Heart left ventricle (tissue), 16 donors: ENCODE measurements at regions not wholly inside any gene's neighbourhood (a gene's known extent, or its start where the extent isn't known, plus 50 kb on each side); places are given as distances from the start of the nearest gene placed in this dataset.

ENCODE experiments used
- ATAC-seq, 4 donors: fragments of 200-7000 bp; cut with Tn5 transposase; one replicate each; pipeline ENCODE4 v1.9.1; 2020 to 2022; ENCODE audit warnings: moderate library complexity in 4 of 4, mild to moderate bottlenecking in 3 of 4, moderate number of reproducible peaks in 1 of 4
- DNase-seq, 5 donors: peaks; one replicate each; pipeline ENCODE4 v3.0.0-alpha.2; 2020
- H3K27ac ChIP-seq, 12 donors: fragments of 200-600 bp; sonication (generic) in 4 of 12; one replicate each; pipeline versions ENCODE4 v1.5.0 to v1.8.0; 2016 to 2022; ENCODE audit warnings: mild to moderate bottlenecking in 2 of 12
- H3K27me3 ChIP-seq, 9 donors: fragments of 200-600 bp; sonication (generic) in 2 of 9; one replicate each; pipeline versions ENCODE4 v1.5.1 to v1.8.0; 2016 to 2022; ENCODE audit warnings: mild to moderate bottlenecking in 3 of 9
- H3K36me3 ChIP-seq, 9 donors: fragments of 200-600 bp; sonication (generic) in 2 of 9; one replicate each; pipeline versions ENCODE4 v1.5.0 to v1.8.0; 2018 to 2022; ENCODE audit warnings: mild to moderate bottlenecking in 2 of 9
- H3K4me1 ChIP-seq, 12 donors: fragments of 200-600 bp; sonication (generic) in 4 of 12; one replicate each; pipeline versions ENCODE4 v1.5.0 to v1.8.0; 2016 to 2022; ENCODE audit warnings: mild to moderate bottlenecking in 3 of 12
- H3K4me3 ChIP-seq, 12 donors: fragments of 200-600 bp; sonication (generic) in 4 of 12; one replicate each; pipeline versions ENCODE4 v1.5.0 to v1.8.0; 2017 to 2022; ENCODE audit warnings: mild to moderate bottlenecking in 9 of 12, moderate library complexity in 4 of 12
- H3K9me3 ChIP-seq, 12 donors: fragments of 200-600 bp; sonication (generic) in 4 of 12; one replicate each; pipeline versions ENCODE4 v1.5.0 to v1.8.0; 2016 to 2022; ENCODE audit warnings: mild to moderate bottlenecking in 1 of 12
- CTCF ChIP-seq, 12 donors: fragments of 200-600 bp; sonication (generic) in 4 of 12; IDR thresholded peaks; one replicate each; pipeline versions ENCODE4 v1.5.0 to v1.8.0; 2018 to 2022; ENCODE audit warnings: antibody characterized with exemption in 12 of 12, mild to moderate bottlenecking in 5 of 12
- POLR2A ChIP-seq, 2 donors: fragments of 450-650 bp; IDR thresholded peaks; one replicate each; pipeline ENCODE4 v1.6.1; 2017; ENCODE audit warnings: antibody characterized with exemption in 2 of 2, mild to moderate bottlenecking in 2 of 2, moderate library complexity in 2 of 2
- WGBS, 4 donors: extraction: QIAGEN DNeasy Blood & Tissue Kit in 2 of 4; methylation state at CpG; one replicate each; pipeline versions ENCODE4 v1.1.5 to v1.1.7; 2013 to 2018; 5-methylcytosine and 5-hydroxymethylcytosine counted together
- intact Hi-C, 10 donors: fragments of 100-400 bp; cut with DNase I; formaldehyde crosslinking; loops; one replicate each; pipeline versions ENCODE4 v1.11.1 to v1.14.2; 2022
- donor health status: ischemic (EF 13 %, LVEDD 7.1; RV severe dilation, severe dysfunction).
- donor health status: healthy with polysubstance abuse.
- donor health status: DM: no; HTN: yes; CAD: no.
- donor health status: DM: no; HTN: no; CAD: no.
- donor health status: ischemic (EF 25% LVEDD 6.9; RV normal size, moderate dysfunction).
- donor health status: ischemic (EF 25% LVEDD 5.7; RV mildly dilated, moderate dysfunction).
- donor health status: healthy.
- donor health status: DM: yes; HTN: yes; CAD: no.
- donor health status: ischemic (EF 35%, LVEDD 5.7; RV mildly dilated, moderate dysfunction).
- donor health status: nonischemic (EF 11% LVEDD 7.7; RV severe dilation, severe dysfunction).
- donor health status: DM: yes; HTN: yes; CAD: no.
- donor health status: PGD.
- donor health status: ischemic (EF 29% LVEDD 5.4; RV normal size, mild dysfunction).
- donor health status: nonischemic (EF 23%, LVEDD 6.1; RV moderate dilation, normal function).

DNA sequence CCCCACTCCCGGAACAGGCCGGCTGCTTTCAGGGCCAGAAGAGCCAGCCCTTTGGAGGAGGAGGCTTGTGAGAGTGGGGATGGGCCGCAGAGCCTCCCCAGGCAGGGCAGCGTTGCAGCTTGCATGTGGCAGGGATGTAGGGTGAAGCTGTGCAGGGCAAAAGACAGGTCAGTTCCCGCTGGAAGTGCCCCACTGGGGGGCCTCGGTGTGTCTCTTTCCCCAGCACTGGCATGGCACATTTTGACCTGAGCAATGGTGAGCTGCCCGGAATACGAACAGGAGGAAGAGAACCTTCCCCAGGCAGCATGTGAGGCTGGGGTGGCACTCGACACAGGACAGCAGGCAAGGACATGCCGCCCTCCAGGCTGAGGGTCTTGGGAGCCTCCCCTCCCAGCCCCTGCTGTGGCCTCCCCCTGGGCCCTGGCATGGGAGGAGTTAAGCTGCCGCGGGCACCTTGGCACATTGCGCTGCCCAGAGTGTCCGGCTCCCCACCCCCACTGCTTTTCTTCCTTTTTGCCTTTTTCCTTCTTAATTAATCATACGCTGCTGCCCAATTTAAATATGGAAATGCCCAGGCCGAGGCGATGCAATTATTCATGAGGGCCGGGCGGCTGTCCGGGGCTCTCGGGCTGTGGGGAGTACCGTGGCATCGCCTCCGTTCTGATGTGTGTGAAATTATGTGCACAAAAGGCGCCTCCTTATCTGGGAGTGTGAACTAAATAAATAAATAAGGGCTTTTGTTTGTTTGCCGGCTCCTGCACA, 76.0 kb upstream of the WNT7B start:
- TF ChIP-seq POLR2A (IDR thresholded peaks at IDR 0.05) (peak in 1 of 2 donors; percentile 11), CTCF (IDR thresholded peaks at IDR 0.05) (no peak)
- Histone ChIP-seq H3K27ac (peak overlapping the region; percentile 98 to 100 (median 100)), H3K9me3 (no peaks in the 10 kb centered on the region), H3K4me3 (peak overlapping the region; percentile 45 to 89 (median 78)), H3K36me3 (peaks cover 0 to 14% (median 0%) of the 10 kb centered on the region in 9 donors), H3K4me1 (peaks cover 18 to 88% (median 69%) of the 10 kb centered on the region in 12 donors), H3K27me3 (no peaks in the 10 kb centered on the region)
- DNase-seq (peak; percentile 49 to 79 (median 62)), ATAC-seq (peak; percentile 5 to 40 (median 32))
- 0 to 7% (median 2%) methylated on average over 19 to 26 of the region's 26 CpGs for WGBS, 4 donors
- intact Hi-C loops = loop anchor here in 1 of 10 donors (2.0 kb wide), 1 partner anchor 16 kb away; no protein-coding TSS in a partner anchor

DNA sequence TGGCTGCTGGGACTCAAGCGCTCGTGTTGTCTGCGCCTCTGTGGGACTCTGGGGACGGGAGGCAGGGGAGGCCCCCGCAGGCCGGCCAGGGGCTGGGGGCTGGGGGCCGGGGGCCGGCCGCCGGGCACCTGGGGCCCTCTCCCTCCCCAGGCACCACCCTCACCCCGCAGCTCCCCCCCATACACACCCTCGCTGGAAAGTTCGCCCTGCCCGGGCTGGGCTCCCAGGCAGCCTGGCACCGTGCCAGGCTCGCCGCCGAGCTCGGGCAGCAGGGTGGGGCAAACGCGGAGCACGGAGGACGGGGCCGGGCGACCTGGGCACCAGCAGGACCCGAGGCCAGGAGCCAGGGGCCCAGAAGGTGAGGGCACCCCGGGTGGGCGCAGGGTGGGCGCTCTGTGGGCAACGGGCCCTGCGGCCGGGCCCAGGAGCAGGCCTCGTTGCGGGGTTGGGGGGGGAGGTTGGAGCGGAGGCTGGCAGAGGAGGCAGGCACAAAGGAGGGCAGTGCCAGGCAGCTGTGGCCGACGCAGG, 76.7 kb upstream of the WNT7B start:
- TF ChIP-seq CTCF (IDR thresholded peaks at IDR 0.05) = no peak
- TF ChIP-seq POLR2A (IDR thresholded peaks at IDR 0.05) = peak in 1 of 2 donors; percentile 56
- intact Hi-C loops = loop anchor here in 2 of 10 donors (2.0 kb wide), 3 partner anchors 15 to 17 kb away; no protein-coding TSS in a partner anchor
- peak overlapping the region; percentile 98 to 100 (median 100) for H3K27ac ChIP-seq
- peaks cover 0 to 14% (median 0%) of the 10 kb centered on the region in 9 donors for H3K36me3 ChIP-seq
- 0 to 4% (median 2%) methylated on average over 12 to 37 of the region's 37 CpGs for WGBS, 4 donors
- peaks cover 20 to 88% (median 74%) of the 10 kb centered on the region in 12 donors for H3K4me1 ChIP-seq
- no peaks in the 10 kb centered on the region for H3K27me3 ChIP-seq
- DNase-seq (peak; percentile 83 to 91 (median 87)), ATAC-seq (peak; percentile 39 to 85 (median 74))
- H3K4me3 ChIP-seq = peak overlapping the region; percentile 45 to 89 (median 78)
- no peaks in the 10 kb centered on the region for H3K9me3 ChIP-seq

DNA sequence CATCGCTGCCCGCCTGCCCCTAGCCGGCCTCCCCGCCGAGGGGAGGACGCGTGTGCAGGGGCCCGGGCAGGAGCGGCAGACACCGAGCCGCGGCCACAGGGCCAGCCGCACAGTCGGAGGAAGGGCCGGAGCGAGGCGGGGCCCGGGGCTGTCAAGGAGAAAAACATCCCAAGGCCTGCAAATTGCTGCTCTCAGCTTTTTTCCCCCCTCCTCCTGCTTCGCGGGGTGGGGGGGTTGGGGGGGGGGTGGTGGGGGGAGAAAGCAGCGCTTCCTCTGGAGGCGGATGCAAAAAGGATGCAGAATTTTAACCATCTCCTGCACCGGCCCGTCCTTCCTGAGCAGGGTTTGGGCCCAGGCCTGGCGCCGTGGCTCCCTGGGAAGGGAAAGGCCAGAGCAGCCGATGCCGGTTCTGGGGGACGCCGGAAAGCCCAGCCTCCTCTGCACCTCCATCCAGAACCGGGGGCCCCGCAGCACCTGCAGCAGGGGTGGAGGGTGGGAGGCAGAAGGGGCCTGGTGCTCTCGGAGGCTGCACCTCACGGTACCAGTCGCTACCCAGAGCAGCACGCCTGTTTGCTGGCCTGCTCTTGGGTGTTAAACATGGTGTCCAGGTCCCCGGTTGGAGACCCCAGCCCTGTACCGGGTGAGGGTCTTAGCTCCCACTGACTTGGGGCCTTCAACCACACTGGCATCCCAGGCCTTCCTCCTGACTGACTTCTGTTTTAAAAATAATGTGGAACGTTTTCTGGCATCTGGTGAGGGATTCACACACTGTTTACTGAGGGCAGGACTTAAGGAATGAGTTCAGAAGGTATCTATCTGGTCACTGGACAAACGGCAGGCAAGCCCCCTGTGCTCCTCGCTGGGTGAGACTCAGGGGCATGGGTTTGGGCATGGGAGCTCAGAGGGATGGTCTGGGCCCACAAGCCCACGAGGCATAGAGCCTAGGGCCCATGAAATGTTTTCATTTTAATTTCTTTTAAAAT, 77.4 kb upstream of the WNT7B start:
- peaks cover 22 to 92% (median 78%) of the 10 kb centered on the region in 12 donors for H3K4me1 ChIP-seq
- no peak for TF ChIP-seq CTCF (IDR thresholded peaks at IDR 0.05)
- no peaks in the 10 kb centered on the region for H3K9me3 ChIP-seq
- peaks cover 0 to 12% (median 0%) of the 10 kb centered on the region in 9 donors for H3K36me3 ChIP-seq
- peak; percentile 24 to 68 (median 60) for ATAC-seq
- H3K4me3 ChIP-seq = peak overlapping the region; percentile 45 to 89 (median 78)
- intact Hi-C loops = loop anchor here in 2 of 10 donors (2.0 kb wide), 2 partner anchors 14 to 16 kb away; no protein-coding TSS in a partner anchor
- DNase-seq = peak; percentile 78 to 90 (median 88)
- H3K27me3 ChIP-seq = no peaks in the 10 kb centered on the region
- 3 to 7% (median 4%) methylated on average over 13 to 42 of the region's 42 CpGs for WGBS, 4 donors
- H3K27ac ChIP-seq = peak overlapping the region; percentile 98 to 100 (median 100)
